H1 (cell line): ENCODE measurements at regions not wholly inside any gene's neighbourhood (a gene's known extent, or its start where the extent isn't known, plus 50 kb on each side); places are given as distances from the start of the nearest gene placed in this dataset.

ENCODE experiments used
- CTCF ChIA-PET: fragments of 300-600 bp; sonication (Branson Sonifier 250); formaldehyde crosslinking; loops from one replicate; lab custom pipeline; 2021; ENCODE audit not compliant: partially characterized antibody; lab: Charles Lee
- POLR2A ChIA-PET: fragments of 300-600 bp; sonication (Branson Sonifier 250); formaldehyde crosslinking; loops from one replicate; lab custom pipeline; 2021; ENCODE audit warnings: inconsistent platforms; ENCODE audit not compliant: partially characterized antibody; lab: Charles Lee
- DNase-seq, 2 experiments: peaks; one replicate each; pipeline versions ENCODE4 v3.0.0 to v3.0.0-alpha.2; 2010 to 2022; ENCODE audit warnings: low spot score in 2 of 2, low read depth in 1 of 2, mixed read lengths in 1 of 2
- FAIRE-seq: peaks from 2 replicates; lab custom pipeline; 2011; peaks lifted over from hg19 to GRCh38; lab: Jason Lieb, UNC
- H2AFZ ChIP-seq: 2 replicates; pipeline ENCODE4 v1.8.1; 2012; ENCODE audit warnings: low read length, inconsistent platforms
- H2AK5ac ChIP-seq: 2 replicates; pipeline ENCODE4 v1.6.1; 2013; ENCODE audit warnings: low read depth, low read length
- H2BK120ac ChIP-seq: replicated peaks from 2 replicates; pipeline ENCODE3; 2013; ENCODE audit warnings: low read depth, low read length, inconsistent platforms
- H2BK12ac ChIP-seq: 2 replicates; pipeline ENCODE4 v1.6.1; 2013; ENCODE audit warnings: low read depth, low read length
- H2BK15ac ChIP-seq: 2 replicates; pipeline ENCODE4 v1.6.1; 2013; ENCODE audit warnings: low read length
- H2BK20ac ChIP-seq: 2 replicates; pipeline ENCODE4 v1.6.1; 2013; ENCODE audit warnings: low read length
- H2BK5ac ChIP-seq: 2 replicates; pipeline ENCODE4 v1.6.1; 2013; ENCODE audit warnings: low read depth, low read length
- H3K14ac ChIP-seq: 2 replicates; pipeline ENCODE4 v1.6.1; 2013; ENCODE audit warnings: inconsistent platforms; ENCODE audit not compliant: insufficient read length
- H3K18ac ChIP-seq: 2 replicates; pipeline ENCODE4 v1.6.1; 2013; ENCODE audit warnings: low read length; ENCODE audit errors: extremely low read depth
- H3K23ac ChIP-seq: 2 replicates; pipeline ENCODE4 v1.6.1; 2013; ENCODE audit warnings: inconsistent platforms; ENCODE audit not compliant: insufficient read length
- H3K23me2 ChIP-seq: 2 replicates; pipeline ENCODE4 v1.6.1; 2013; ENCODE audit warnings: low read depth, low read length
- H3K27ac ChIP-seq: 2 replicates; pipeline ENCODE4 v1.6.1; 2011; ENCODE audit warnings: low read depth, low read length, inconsistent platforms
- H3K27me3 ChIP-seq, 4 experiments: replicated peaks in 1 of 4; 1 replicate in 1 of 4; 2 replicates in 3 of 4; pipeline versions ENCODE4 v1.6.1 to v1.8.1; 2011 to 2013; ENCODE audit warnings: low read length in 3 of 4, mild to moderate bottlenecking in 3 of 4, inconsistent platforms in 2 of 4, mixed read lengths in 2 of 4, moderate library complexity in 1 of 4; ENCODE audit not compliant: control insufficient read depth in 3 of 4, insufficient read depth in 3 of 4; ENCODE audit errors: extremely low read depth in 1 of 4
- H3K36me3 ChIP-seq, 4 experiments: 2 replicates each; pipeline versions ENCODE4 v1.6.1 to v1.8.1; 2011 to 2013; ENCODE audit warnings: mild to moderate bottlenecking in 4 of 4, low read length in 3 of 4, moderate library complexity in 2 of 4, control low read depth in 1 of 4, inconsistent platforms in 1 of 4; ENCODE audit not compliant: insufficient read depth in 4 of 4, control insufficient read depth in 2 of 4
- H3K4ac ChIP-seq: replicated peaks from 2 replicates; pipeline ENCODE3; 2013; ENCODE audit warnings: low read length, low read depth, mixed read lengths, inconsistent platforms; ENCODE audit not compliant: insufficient read length
- H3K4me1 ChIP-seq, 4 experiments: replicated peaks in 1 of 4; 1 replicate in 1 of 4; 2 replicates in 3 of 4; pipeline versions ENCODE4 v1.6.1 to v1.8.1; 2011 to 2013; ENCODE audit warnings: low read length in 3 of 4, inconsistent platforms in 2 of 4, mixed read lengths in 1 of 4; ENCODE audit not compliant: insufficient read depth in 4 of 4, control insufficient read depth in 3 of 4
- H3K4me2 ChIP-seq, 2 experiments: 2 replicates each; pipeline versions ENCODE4 v1.6.1 to v1.8.1; 2011 to 2013; ENCODE audit warnings: low read depth in 2 of 2, low read length in 2 of 2, control low read depth in 1 of 2, inconsistent platforms in 1 of 2, mild to moderate bottlenecking in 1 of 2; ENCODE audit not compliant: insufficient read depth in 1 of 2
- H3K4me3 ChIP-seq, 4 experiments: fragments of 200-600, 300-600 bp in 1 of 4; sonication (generic), shearing (Covaris generic), sonication (Bioruptor Twin) in 1 of 4; 2 replicates each; pipeline versions ENCODE4 v1.5.1 to v1.8.1; 2011 to 2016; ENCODE audit warnings: low read length in 4 of 4, low read depth in 3 of 4, control low read depth in 2 of 4, inconsistent platforms in 2 of 4, mild to moderate bottlenecking in 2 of 4, mixed read lengths in 1 of 4, moderate library complexity in 1 of 4; ENCODE audit not compliant: insufficient read depth in 2 of 4; ENCODE audit errors: extremely low read depth in 1 of 4
- H3K56ac ChIP-seq: replicated peaks from 2 replicates; pipeline ENCODE3; 2013; ENCODE audit warnings: low read depth, mild to moderate bottlenecking, mixed read lengths, low read length, inconsistent platforms; ENCODE audit not compliant: insufficient read length
- H3K79me1 ChIP-seq: 2 replicates; pipeline ENCODE4 v1.6.1; 2013; ENCODE audit warnings: low read depth, low read length, control low read depth
- H3K79me2 ChIP-seq, 2 experiments: 2 replicates each; pipeline versions ENCODE4 v1.6.1 to v1.8.1; 2012 to 2013; ENCODE audit warnings: low read length in 2 of 2, mild to moderate bottlenecking in 2 of 2, inconsistent platforms in 1 of 2; ENCODE audit not compliant: insufficient read depth in 2 of 2, control insufficient read depth in 1 of 2
- H3K9ac ChIP-seq, 4 experiments: replicated peaks in 1 of 4; 1 replicate in 1 of 4; 2 replicates in 3 of 4; pipeline versions ENCODE4 v1.6.1 to v1.8.1; 2011 to 2013; ENCODE audit warnings: low read depth in 3 of 4, low read length in 3 of 4, control low read depth in 2 of 4, mild to moderate bottlenecking in 2 of 4, moderate library complexity in 2 of 4, inconsistent platforms in 1 of 4; ENCODE audit errors: extremely low read depth in 1 of 4
- H3K9me3 ChIP-seq, 2 experiments: 2 replicates each; pipeline versions ENCODE4 v1.6.1 to v1.8.1; 2012 to 2013; ENCODE audit warnings: mild to moderate bottlenecking in 2 of 2, moderate library complexity in 2 of 2, control low read depth in 1 of 2, inconsistent platforms in 1 of 2, low read depth in 1 of 2, low read length in 1 of 2, mixed read lengths in 1 of 2; ENCODE audit not compliant: insufficient read depth in 2 of 2
- H4K20me1 ChIP-seq, 2 experiments: replicated peaks in 1 of 2; 2 replicates each; pipeline versions ENCODE3 to v1.8.1; 2011 to 2013; ENCODE audit warnings: inconsistent platforms in 2 of 2, low read length in 2 of 2, mild to moderate bottlenecking in 1 of 2; ENCODE audit not compliant: insufficient read depth in 2 of 2, control insufficient read depth in 1 of 2
- H4K5ac ChIP-seq: 2 replicates; pipeline ENCODE4 v1.6.1; 2013; ENCODE audit warnings: low read length, low read depth, mixed read lengths, inconsistent platforms; ENCODE audit not compliant: insufficient read length
- H4K8ac ChIP-seq: 2 replicates; pipeline ENCODE4 v1.8.0; 2013; ENCODE audit warnings: mild to moderate bottlenecking, moderate library complexity, low read length, inconsistent platforms; ENCODE audit not compliant: insufficient read depth; ENCODE audit errors: extremely low read depth
- H4K91ac ChIP-seq: replicated peaks from 2 replicates; pipeline ENCODE3; 2013; ENCODE audit warnings: low read length, mixed read lengths, inconsistent platforms; ENCODE audit not compliant: insufficient read length
- E2F6 ChIP-seq: IDR thresholded peaks from 2 replicates; pipeline ENCODE4 v1.6.1; 2012; ENCODE audit warnings: inconsistent platforms
- GTF2F1 ChIP-seq: IDR thresholded peaks from 2 replicates; pipeline ENCODE4 v1.6.1; 2012; ENCODE audit warnings: low read depth, low read length, improper control_type of control experiment, borderline replicate concordance
- HDAC6 ChIP-seq: IDR thresholded peaks from one replicate; pipeline ENCODE4 v1.7.1; 2012; ENCODE audit warnings: low read depth, mild to moderate bottlenecking, inconsistent platforms, low read length, moderate library complexity
- KDM5A ChIP-seq: fragments of 200-600 bp; IDR thresholded peaks from 2 replicates; pipeline ENCODE4 v1.7.1; 2012; ENCODE audit warnings: mild to moderate bottlenecking, low read length, inconsistent platforms, mixed read lengths
- RFX5 ChIP-seq: IDR thresholded peaks from 2 replicates; pipeline ENCODE4 v1.6.1; 2011; ENCODE audit warnings: low read depth, low read length, improper control_type of control experiment, borderline replicate concordance
- SP1 ChIP-seq: IDR thresholded peaks from 2 replicates; pipeline ENCODE4 v1.6.1; 2011; ENCODE audit warnings: low read depth, low read length
- TBP ChIP-seq: IDR thresholded peaks from 2 replicates; pipeline ENCODE4 v1.6.1; 2011; ENCODE audit warnings: low read depth, low read length, improper control_type of control experiment
- WGBS, 2 experiments: shearing (Covaris generic) in 1 of 2; methylation state at CpG; one replicate each; pipeline versions ENCODE4 v1.1.6 to v1.1.7; 2013 to 2015; ENCODE audit warnings: low lambda C conversion rate in 2 of 2, mixed read lengths in 2 of 2, inconsistent platforms in 1 of 2, low coverage in 1 of 2, missing lambda C conversion rate in 1 of 2; ENCODE audit not compliant: insufficient replicate concordance in 2 of 2, insufficient coverage in 1 of 2, insufficient read length in 1 of 2; ENCODE audit errors: extremely low coverage in 1 of 2, missing lambda C conversion rate in 1 of 2; 5-methylcytosine and 5-hydroxymethylcytosine counted together
- TF ChIP-seq, protein P1 (sequence below), 3 experiments: IDR thresholded peaks; 1 replicate in 2 of 3; 2 replicates in 1 of 3; pipeline versions ENCODE4 v1.5.1 to v1.6.1; 2011; ENCODE audit warnings: low read length in 3 of 3, mild to moderate bottlenecking in 3 of 3, inconsistent platforms in 2 of 3, low read depth in 1 of 3, moderate library complexity in 1 of 3; ENCODE audit not compliant: insufficient read depth in 1 of 3; ENCODE audit errors: control extremely low read depth in 1 of 3
- TF ChIP-seq, protein P2 (sequence below): IDR thresholded peaks from 2 replicates; pipeline ENCODE4 v1.6.1; 2012; ENCODE audit warnings: inconsistent platforms

DNA sequence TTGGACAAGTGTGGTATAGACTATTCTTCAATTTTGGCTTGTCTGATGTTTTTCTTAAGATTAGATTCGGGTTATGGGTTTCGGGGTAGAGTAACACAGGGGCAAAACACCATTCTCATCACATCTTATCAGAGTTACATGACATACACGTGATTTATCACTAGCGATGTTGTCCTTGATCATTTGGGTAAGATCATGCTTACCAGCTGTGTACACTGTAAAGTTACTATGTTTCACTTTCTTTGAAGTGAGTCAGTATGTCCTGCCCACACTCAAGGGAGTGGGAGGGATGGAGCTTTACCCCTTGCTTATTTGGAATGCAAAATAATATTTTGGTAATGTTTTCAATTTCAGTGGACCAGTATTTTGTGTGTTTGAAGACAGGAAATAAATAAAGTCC, 101.8 kb upstream of the TAF11L2 start:
- Histone ChIP-seq H3K4me1 (peaks cover 0 to 26% (median 14%) of the 10 kb centered on the region in 4 experiments; a peak in 5 of 7 replicates), H3K4ac (no peak overlapping the region), H4K5ac (no peak overlapping the region), H2BK120ac (no peak overlapping the region), H3K79me1 (no peaks in the 10 kb centered on the region), H3K4me2 (no peak overlapping the region), H3K9ac (no peak overlapping the region), H2AFZ (no peak overlapping the region), H3K23ac (no peak overlapping the region), H3K56ac (no peak overlapping the region), H2BK20ac (0 out of 2 replicates have a peak overlapping the region, but pooled peaks have one; percentile 11), H3K27me3 (no peaks in the 10 kb centered on the region; a peak in 1 of 7 replicates), H2BK15ac (no peak overlapping the region), H3K9me3 (0 out of 4 replicates have a peak, but pooled peaks cover 0 to 3% of the 10 kb centered on the region in 2 experiments), H4K20me1 (no peaks in the 10 kb centered on the region), H3K79me2 (no peaks in the 10 kb centered on the region), H3K27ac (no peak overlapping the region), H4K91ac (no peak overlapping the region), H3K4me3 (no peak overlapping the region), H3K18ac (no peak overlapping the region), H2BK5ac (no peak overlapping the region), H4K8ac (no peak overlapping the region), H2AK5ac (no peak overlapping the region), H3K14ac (no peak overlapping the region), H3K23me2 (no peaks in the 10 kb centered on the region; the same call in 1 of the 2 replicates), H2BK12ac (no peak overlapping the region), H3K36me3 (no peaks in the 10 kb centered on the region)
- CTCF ChIA-PET, result interaction anchor here (0.9 kb wide), 1 partner anchor 16 kb away, joined by 3 read pairs; no protein-coding TSS in a partner anchor
- POLR2A ChIA-PET, result interaction anchor here (0.6 kb wide), 1 partner anchor 23 kb away, joined by 3 read pairs; no protein-coding TSS in a partner anchor
- FAIRE-seq, result no peak
- DNase-seq, result no peak
- WGBS, 2 experiments, result 93% methylated on average over 4 of the region's 4 CpGs; no CpG with 5 or more reads in 1 of the 2 experiments
- TF ChIP-seq, protein P1, sequence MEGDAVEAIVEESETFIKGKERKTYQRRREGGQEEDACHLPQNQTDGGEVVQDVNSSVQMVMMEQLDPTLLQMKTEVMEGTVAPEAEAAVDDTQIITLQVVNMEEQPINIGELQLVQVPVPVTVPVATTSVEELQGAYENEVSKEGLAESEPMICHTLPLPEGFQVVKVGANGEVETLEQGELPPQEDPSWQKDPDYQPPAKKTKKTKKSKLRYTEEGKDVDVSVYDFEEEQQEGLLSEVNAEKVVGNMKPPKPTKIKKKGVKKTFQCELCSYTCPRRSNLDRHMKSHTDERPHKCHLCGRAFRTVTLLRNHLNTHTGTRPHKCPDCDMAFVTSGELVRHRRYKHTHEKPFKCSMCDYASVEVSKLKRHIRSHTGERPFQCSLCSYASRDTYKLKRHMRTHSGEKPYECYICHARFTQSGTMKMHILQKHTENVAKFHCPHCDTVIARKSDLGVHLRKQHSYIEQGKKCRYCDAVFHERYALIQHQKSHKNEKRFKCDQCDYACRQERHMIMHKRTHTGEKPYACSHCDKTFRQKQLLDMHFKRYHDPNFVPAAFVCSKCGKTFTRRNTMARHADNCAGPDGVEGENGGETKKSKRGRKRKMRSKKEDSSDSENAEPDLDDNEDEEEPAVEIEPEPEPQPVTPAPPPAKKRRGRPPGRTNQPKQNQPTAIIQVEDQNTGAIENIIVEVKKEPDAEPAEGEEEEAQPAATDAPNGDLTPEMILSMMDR (IDR thresholded peaks at IDR 0.05; ENCODE audit: control extremely low read depth in 1 of 3, insufficient read depth in 1 of 3, low read depth in 1 of 3, low read length in 3 of 3), result no peak
- TF ChIP-seq, protein P2, sequence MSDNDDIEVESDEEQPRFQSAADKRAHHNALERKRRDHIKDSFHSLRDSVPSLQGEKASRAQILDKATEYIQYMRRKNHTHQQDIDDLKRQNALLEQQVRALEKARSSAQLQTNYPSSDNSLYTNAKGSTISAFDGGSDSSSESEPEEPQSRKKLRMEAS, result no peak
- no peak for TF ChIP-seq RFX5
- TF ChIP-seq TBP, result no peak
- TF ChIP-seq GTF2F1, result no peak
- TF ChIP-seq E2F6, result no peak
- no peak for TF ChIP-seq HDAC6
- no peak for TF ChIP-seq SP1
- no peak for TF ChIP-seq KDM5A
